HG02610 (cell line): ENCODE measurements at regions not wholly inside any gene's neighbourhood (a gene's known extent, or its start where the extent isn't known, plus 50 kb on each side); places are given as distances from the start of the nearest gene placed in this dataset.

Experiments used
- ATAC-seq: cut with Tn5 transposase; IDR thresholded peaks from one replicate; pipeline ENCODE4 v1.9.1; 2021; ENCODE audit warnings: mild to moderate bottlenecking, moderate library complexity; ENCODE audit not compliant: unreplicated experiment

DNA sequence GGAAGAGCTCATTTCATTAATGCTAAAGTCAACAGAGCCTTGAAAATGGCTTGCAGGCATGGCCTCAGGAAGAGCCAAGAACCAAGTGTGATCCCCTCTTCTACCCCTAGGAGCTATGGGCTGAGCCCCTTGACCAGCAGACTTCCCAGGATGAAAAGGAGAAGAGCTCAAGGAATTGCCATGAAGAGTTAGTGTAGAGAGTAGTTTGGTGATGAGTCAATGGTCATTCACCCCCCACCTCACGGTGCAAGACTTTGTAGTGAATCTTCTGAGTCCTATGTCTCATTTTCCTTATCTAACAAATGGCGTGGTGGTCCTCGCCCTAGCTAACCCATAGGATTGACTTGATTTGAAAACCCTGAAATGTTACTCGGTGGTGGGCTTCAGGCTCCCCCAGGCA lies 422.4 kb upstream of the CADM1 start:
- no peak for ATAC-seq

DNA sequence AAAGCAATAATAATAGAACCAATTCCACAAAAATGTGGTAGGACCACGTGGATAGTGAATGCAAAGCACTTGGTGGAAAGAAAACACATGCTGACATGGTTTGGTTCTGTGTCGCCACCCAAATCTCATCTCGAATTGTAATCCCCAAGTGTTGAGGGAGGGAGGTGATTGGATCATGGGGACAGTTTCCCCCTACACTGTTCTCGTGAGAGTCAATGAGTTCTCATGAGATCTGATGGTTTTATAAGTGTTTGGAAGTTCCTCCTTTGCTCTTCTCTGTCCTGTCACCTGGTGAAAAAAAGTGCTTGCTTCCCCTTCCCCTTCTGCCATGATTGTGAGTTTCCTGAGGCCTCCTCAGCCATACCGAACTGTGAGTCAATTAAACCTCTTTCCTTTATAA lies 421.9 kb upstream of the CADM1 start:
- ATAC-seq: no peak

DNA sequence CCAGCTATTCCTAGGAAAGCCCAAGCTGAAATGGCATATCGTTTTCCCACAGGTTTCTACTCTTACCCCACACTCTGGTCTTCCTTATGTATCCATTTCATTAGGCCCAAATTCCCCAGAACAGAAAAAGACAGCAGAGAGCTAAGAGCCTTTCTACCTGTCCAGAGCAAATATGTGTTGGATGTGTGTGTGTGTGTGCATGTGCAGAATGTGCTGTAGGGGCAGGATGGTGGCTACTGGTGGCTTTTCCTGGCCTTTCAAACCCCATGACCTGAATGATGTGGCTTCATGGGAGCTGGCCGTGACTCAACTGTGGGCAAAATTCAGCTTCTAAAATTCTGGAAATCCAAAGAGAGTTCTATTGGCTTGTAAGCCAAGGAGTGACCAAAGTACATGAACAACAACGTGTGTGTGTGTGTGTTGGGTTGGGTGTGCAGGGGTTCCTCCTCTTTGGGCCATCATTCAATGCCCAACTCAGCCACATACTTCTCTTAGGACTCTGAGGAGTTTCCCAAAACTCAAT lies 421.4 kb upstream of the CADM1 start:
- no peak for ATAC-seq

DNA sequence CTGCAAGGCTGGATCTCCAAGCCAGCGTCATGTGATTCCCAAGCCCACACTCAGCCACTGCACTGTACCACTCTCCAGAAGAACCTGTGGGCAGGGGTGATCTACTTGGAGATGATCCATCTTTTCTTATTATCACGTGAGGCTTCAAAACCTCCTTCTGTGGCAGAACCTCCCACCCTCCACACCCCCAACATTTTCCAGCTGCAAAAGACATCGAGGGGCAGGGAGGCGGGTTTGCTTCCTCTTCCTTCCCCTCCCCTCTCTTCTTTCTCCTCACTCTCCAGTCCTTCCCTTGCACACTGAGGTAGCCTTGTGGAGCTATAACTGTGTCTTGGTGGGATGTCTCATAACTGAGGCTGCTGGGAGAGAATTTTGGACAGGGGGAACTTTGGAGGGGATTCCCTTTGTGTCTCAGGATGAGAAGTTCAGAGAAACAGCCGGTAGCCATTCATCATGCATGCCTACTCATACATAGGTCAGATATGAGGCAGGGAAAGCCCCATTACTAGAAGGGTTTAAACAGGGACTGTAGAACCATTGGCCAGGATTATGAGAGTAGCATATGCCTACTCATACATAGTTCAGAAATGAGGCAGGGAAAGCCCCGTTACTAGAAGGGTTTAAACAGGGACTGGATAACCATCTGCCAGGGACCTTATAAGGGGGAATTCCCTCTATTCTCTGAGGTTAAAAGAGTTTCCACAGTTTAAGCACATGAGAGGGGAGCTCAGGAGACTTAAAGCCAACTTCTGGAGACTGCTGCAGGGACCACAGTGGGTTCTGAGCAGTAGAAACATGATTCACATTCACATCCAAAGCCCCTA lies 420.7 kb upstream of the CADM1 start:
- ATAC-seq: peak; percentile 72

- no peak for ATAC-seq
Observed at GRCh38 chr11:115922876-115923275, 418.7 kb upstream of the CADM1 start.

DNA sequence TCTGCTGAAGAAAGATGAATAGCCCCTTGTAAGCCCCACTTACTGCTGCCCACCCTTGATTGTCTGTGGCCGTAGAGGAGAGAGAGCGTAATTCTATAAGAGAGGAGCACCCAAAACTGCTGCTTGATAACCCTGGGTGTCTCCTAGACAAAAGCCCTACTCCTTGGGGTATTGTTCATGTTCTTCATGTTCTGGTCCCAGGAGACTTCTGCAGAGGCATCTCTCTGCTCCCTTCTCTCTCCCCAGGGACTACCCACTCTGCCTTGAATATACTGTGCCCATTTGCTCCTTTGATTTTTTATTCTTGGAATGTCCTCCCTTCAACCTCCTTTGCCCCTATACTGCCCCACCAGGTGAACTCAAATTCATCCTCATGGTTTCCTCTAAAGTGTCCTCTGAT lies 417.8 kb upstream of the CADM1 start:
- no peak for ATAC-seq

DNA sequence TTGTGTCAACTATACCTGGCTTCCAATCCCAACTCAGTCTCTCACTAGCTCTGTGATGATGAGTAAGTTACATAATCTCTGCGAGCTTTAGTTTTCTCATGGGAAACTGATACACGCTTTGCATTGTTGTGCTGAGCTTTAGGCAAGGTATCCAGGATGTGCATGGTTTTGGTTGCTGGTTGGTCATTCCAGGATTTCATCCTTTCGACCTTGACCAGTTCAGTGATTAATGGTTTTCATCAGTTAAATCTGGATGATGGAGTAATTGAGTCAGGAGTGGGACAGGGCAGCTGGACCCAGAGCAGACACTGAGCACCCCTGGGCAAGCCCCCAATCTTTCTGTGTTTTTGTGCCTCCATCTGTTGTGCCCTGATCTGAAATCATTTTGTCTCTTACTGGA lies 417.3 kb upstream of the CADM1 start:
- ATAC-seq: peak; percentile 24

DNA sequence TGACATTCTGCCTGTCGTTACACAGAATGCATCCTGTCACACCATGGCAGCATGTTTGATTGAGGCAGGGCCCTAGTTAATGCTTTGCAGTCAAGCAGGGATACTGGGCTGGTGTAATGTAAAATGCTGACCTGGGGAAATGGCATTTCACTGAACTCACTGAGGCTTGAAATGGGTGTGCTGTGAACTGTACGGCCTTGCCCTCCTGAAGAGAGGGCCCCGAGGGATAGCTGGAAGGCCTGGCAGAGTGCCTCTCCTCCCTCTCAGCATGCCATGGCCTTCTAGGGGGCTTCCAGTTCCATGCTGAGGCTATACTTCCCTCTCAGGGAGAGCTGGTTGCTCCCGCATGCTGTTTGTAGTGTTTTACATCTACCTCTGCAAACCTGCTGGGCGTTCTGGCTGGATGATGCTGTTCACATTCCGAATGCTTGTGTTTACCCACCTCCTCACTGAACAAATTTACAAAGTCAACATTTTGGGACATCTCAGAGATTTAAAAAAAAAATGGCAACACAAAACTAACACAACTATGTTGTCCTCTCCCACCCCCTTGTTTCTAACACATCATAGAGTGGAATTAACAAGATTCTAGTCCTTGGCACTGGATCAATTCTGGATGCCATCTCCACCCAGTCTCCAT lies 416.7 kb upstream of the CADM1 start:
- no peak for ATAC-seq

- no peak for ATAC-seq
Observed at GRCh38 chr11:115920092-115920461, 415.9 kb upstream of the CADM1 start.

- peak; percentile 65 for ATAC-seq
Observed at GRCh38 chr11:115919341-115920091, 415.3 kb upstream of the CADM1 start.

GRCh38 chr11:115918576-115918975 lies 414.4 kb upstream of the CADM1 start:
- no peak for ATAC-seq

DNA sequence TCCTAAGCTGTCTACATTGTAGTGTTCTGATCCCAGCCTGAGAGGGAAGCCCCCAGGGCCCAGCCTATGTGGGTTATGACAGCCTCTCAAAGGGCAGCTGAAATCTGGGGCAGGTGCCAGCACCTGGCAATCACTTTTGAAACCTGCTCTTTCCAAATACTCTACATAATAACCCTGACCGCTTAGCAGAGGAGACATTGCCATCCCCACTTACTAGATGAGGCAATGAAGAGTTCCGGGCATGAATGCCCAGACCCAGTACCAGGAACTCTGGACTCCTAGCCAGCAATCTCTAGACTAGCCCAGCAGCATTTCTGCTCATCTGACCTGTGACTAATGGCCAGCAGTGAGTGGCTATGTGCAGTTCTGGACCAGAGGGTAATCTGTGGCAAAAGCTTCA lies 412.4 kb upstream of the CADM1 start:
- no peak for ATAC-seq

- ATAC-seq: peak; percentile 64
Observed at GRCh38 chr11:115912484-115912945, 408.3 kb upstream of the CADM1 start.

GRCh38 chr11:115911613-115912346 lies 407.6 kb upstream of the CADM1 start:
- no peak for ATAC-seq

DNA sequence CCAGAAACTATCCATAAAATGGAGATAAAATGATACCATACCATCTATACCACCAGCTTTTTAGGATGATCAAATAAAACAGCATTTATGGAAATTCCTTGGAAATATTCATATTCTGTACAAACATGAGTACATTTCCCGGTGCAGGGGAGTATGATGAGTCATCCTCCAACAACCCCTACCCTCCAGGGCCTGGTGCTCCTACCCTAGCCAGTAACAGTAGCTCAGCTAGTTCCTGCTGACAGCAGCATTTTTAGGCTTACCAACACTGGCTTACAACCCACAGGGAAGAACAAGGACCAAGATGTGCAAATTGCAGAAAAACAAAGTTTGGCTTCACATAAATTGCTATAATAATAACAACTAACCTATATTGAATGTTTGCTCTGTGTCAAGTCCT lies 406.2 kb upstream of the CADM1 start:
- ATAC-seq: no peak

- no peak for ATAC-seq
Observed at GRCh38 chr11:115906171-115906570, 402.0 kb upstream of the CADM1 start.

GRCh38 chr11:115905341-115906000 lies 401.3 kb upstream of the CADM1 start:
- ATAC-seq: no peak

- ATAC-seq: no peak
Observed at GRCh38 chr11:115903179-115903578, 399.0 kb upstream of the CADM1 start.

DNA sequence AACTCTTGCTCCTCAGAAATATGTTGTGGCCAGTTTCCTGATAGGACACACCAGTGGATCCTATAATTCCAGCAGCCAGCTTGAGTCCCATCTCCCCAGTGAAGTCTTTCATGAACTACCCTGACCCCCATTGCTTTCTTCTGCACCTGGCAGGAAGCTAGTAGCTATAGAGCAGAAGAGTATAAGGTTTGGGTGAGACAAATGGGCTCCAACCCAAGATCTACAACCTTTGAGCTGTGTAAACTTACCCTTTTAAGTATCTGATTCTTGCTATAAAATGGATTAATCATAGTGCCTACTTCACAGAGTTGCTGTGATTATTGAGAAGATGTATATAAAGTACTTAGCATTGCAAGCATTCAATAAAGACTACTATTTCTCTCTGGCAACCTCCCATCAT lies 396.9 kb upstream of the CADM1 start:
- no peak for ATAC-seq

DNA sequence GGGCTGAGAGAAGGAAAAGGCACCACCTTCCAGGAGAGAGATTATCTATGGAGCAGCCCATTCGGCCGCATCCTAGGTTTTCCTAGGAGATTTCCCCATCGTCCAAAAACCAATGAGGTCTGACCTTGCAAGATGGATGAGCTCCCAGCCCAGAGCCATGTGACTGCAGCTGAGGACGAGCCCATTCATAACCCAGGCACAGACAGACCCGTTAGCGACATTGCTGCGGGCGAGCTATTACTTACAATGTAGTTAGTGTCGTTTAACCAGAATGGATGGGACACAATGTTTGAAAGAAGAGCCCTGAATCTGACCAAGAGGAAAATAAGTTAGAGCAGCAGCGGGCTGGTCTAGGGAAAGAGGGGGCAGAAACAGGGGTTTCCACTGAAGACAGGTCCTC lies 395.9 kb upstream of the CADM1 start:
- ATAC-seq: no peak
